ENCODE measurements at regions not wholly inside any gene's neighbourhood (a gene's known extent, or its start where the extent isn't known, plus 50 kb on each side); places are given as distances from the start of the nearest gene placed in this dataset.

- ChIA-PET CTCF (interaction anchor here (0.6 kb wide), 1 partner anchor 336 kb away, joined by 4 read pairs; no protein-coding TSS in a partner anchor), POLR2A (ENCODE audit: unreplicated experiment) (no interaction called here)
- dilution Hi-C loops (cut with HindIII; ENCODE audit: low sequenced_read_pairs, unreplicated experiment) (no loop called here), intact Hi-C loops (cut with micrococcal nuclease) (no loop called here), in situ Hi-C loops (cut with MboI; ENCODE audit: low sequenced_read_pairs) (no loop called here)
- no peaks in the 10 kb centered on the region for H3K79me1 ChIP-seq (ENCODE audit: low read depth in 1 of 2, low read length in 2 of 2)
- no peak overlapping the region for H2AK9ac ChIP-seq (replicated peaks; ENCODE audit: low read depth, low read length, poor library complexity)
- TF ChIP-seq MXI1 (IDR thresholded peaks at IDR 0.05; ENCODE audit: borderline replicate concordance, low read depth, low read length) (no peak), CHD1 (IDR thresholded peaks at IDR 0.05; ENCODE audit: low read depth, low read length) (no peak), ELK1 (IDR thresholded peaks at IDR 0.05; ENCODE audit: borderline replicate concordance, low read depth, low read length) (no peak)
- H3K18ac ChIP-seq (ENCODE audit: low read depth, low read length) = no peak overlapping the region
- ATAC-seq (ENCODE audit: low read depth) (no peak), DNase-seq (no peak)
- no peaks in the 10 kb centered on the region for H3K9me1 ChIP-seq (ENCODE audit: insufficient read depth, low read length)
- no peak overlapping the region for H4K91ac ChIP-seq (ENCODE audit: insufficient read depth, low read depth, low read length)
- H3K27ac ChIP-seq (ENCODE audit: insufficient read depth, low read length) = no peak overlapping the region
- no peak overlapping the region for H2AFZ ChIP-seq (replicated peaks; ENCODE audit: low read length, poor library complexity)
- H3K27me3 ChIP-seq (ENCODE audit: control insufficient read depth, insufficient read depth, low read length) = no peaks in the 10 kb centered on the region
- H2BK15ac ChIP-seq (ENCODE audit: low read depth, low read length) = no peak overlapping the region
- H2BK120ac ChIP-seq (ENCODE audit: low read depth, low read length) = no peak overlapping the region
- H2AK5ac ChIP-seq (ENCODE audit: low read depth, low read length) = no peak overlapping the region
- no peak overlapping the region for H4K5ac ChIP-seq (ENCODE audit: low read depth, low read length)
- no peak overlapping the region for H3K4me3 ChIP-seq (ENCODE audit: insufficient read depth, low read depth, low read length)
- no peak overlapping the region for H3K4me2 ChIP-seq (ENCODE audit: low read depth, low read length)
- H3K4me1 ChIP-seq (ENCODE audit: control insufficient read depth, insufficient read depth, low read length) = no peaks in the 10 kb centered on the region
- no peaks in the 10 kb centered on the region for H3K36me3 ChIP-seq (ENCODE audit: control insufficient read depth, insufficient read depth, low read length)
- H4K20me1 ChIP-seq (ENCODE audit: insufficient read depth, low read length) = no peaks in the 10 kb centered on the region
- H3K23ac ChIP-seq (ENCODE audit: low read depth, low read length) = no peak overlapping the region
- H3K9me3 ChIP-seq (ENCODE audit: control insufficient read depth, insufficient read depth, low read length) = no peaks in the 10 kb centered on the region
- H2BK5ac ChIP-seq (ENCODE audit: low read depth, low read length, poor library complexity, severe bottlenecking) = no peak overlapping the region
- no peak overlapping the region for H2BK20ac ChIP-seq (ENCODE audit: low read depth, low read length)
- BruUV-seq (replicated peaks) = no TSS peak
- no peak overlapping the region for H4K8ac ChIP-seq (ENCODE audit: low read depth in 2 of 2, low read length in 2 of 2)
- no peak overlapping the region for H3K56ac ChIP-seq (ENCODE audit: extremely low read depth, insufficient read depth, low read length)
- H3K14ac ChIP-seq (replicated peaks; ENCODE audit: low read depth, low read length) = no peak overlapping the region
- H3K9ac ChIP-seq (ENCODE audit: low read depth, low read length) = no peak overlapping the region
- no peak overlapping the region for H3K4ac ChIP-seq (ENCODE audit: low read depth, low read length)
Measured at GRCh38 chr11:104819107-104819506, 79.2 kb downstream of the CASP12 start.

All from IMR-90 (cell line).